ENCODE measurements at regions not wholly inside any gene's neighbourhood (a gene's known extent, or its start where the extent isn't known, plus 50 kb on each side); places are given as distances from the start of the nearest gene placed in this dataset.

DNA sequence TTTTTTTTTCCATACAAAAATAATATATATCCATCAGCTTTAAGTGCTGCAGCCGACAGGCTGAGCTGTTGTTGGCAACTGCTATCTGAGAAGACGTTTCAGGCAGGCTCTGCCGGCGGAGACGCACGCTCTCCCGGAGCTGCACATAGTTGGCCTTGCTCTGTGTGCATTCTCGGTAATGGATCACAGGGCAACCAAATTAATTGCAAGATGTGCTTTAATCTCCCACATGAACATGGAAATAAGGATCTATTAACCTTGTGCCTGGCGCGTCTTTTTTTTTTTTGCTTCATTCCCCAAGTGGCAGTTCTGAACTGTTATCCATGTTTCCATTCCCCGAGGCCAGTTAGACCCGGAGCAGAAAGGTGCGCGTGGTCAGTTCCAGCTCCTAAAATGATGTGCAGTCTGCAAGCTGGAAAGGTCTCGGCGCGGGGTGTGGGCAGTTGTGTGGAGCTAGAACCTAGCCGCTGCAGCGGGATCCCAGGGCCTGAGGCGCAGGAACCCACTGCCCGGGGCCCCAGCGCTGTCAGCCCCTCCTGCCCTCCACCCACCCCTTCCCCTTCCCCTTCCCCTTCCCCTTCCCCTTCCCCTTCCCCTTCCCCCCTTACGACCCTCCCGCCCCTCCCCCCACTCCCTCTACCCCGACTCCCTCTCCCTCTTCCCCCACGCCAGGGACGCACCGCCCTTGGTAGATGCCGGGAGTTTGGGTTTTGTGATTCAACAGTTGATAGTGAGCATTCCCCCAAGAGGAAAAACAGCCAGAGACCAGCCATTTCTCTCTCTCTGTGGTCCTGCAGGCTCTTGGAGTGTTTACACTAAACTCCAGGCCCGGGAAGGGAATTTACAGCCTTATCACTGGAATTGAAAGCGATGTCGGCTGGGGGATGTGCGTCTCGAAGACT lies 137.8 kb downstream of the CEP120 start:
- no peak for TF ChIP-seq RXRA (CRISPR knock-in tag; IDR thresholded peaks at IDR 0.05)
- TF ChIP-seq ARNT (IDR thresholded peaks at IDR 0.05), result no peak
- no peak for TF ChIP-seq SETDB1 (CRISPR knock-in tag; IDR thresholded peaks at IDR 0.05; ENCODE audit: borderline replicate concordance)
- TF ChIP-seq RAD21 (CRISPR knock-in tag; IDR thresholded peaks at IDR 0.05), result no peak
- TF ChIP-seq IRF9 (CRISPR knock-in tag; IDR thresholded peaks at IDR 0.05; ENCODE audit: borderline replicate concordance), result no peak
- TF ChIP-seq, protein P1, sequence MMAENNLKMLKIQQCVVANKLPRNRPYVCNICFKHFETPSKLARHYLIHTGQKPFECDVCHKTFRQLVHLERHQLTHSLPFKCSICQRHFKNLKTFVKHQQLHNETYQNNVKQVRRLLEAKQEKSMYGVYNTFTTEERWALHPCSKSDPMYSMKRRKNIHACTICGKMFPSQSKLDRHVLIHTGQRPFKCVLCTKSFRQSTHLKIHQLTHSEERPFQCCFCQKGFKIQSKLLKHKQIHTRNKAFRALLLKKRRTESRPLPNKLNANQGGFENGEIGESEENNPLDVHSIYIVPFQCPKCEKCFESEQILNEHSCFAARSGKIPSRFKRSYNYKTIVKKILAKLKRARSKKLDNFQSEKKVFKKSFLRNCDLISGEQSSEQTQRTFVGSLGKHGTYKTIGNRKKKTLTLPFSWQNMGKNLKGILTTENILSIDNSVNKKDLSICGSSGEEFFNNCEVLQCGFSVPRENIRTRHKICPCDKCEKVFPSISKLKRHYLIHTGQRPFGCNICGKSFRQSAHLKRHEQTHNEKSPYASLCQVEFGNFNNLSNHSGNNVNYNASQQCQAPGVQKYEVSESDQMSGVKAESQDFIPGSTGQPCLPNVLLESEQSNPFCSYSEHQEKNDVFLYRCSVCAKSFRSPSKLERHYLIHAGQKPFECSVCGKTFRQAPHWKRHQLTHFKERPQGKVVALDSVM (CRISPR knock-in tag; IDR thresholded peaks at IDR 0.05), result no peak
- TF ChIP-seq ZNF431 (CRISPR knock-in tag; IDR thresholded peaks at IDR 0.05; ENCODE audit: borderline replicate concordance, low read depth), result no peak
- TF ChIP-seq SRF (IDR thresholded peaks at IDR 0.05; ENCODE audit: low read depth, low read length), result no peak
- TF ChIP-seq POLR2AphosphoS2 (IDR thresholded peaks at IDR 0.05; ENCODE audit: low read depth, low read length), result no peak
